Activated T-helper 17 cell treated with anti-CD3 and anti-CD28 coated beads, Interleukin-2, amount 50 U/mL, for 72 hours (primary cell): ENCODE measurements at regions not wholly inside any gene's neighbourhood (a gene's known extent, or its start where the extent isn't known, plus 50 kb on each side); places are given as distances from the start of the nearest gene placed in this dataset.

Experiments used
- ATAC-seq: fragments of 150-1000 bp; cut with Tn5 transposase; replicated peaks from 2 replicates; pipeline ENCODE4 v1.10.0; 2021; ENCODE audit warnings: mild to moderate bottlenecking, moderate library complexity
- H3K27ac Mint-ChIP-seq: one replicate; pipeline ENCODE4 v1.8.0; 2022; ENCODE audit warnings: mixed read lengths
- H3K27me3 Mint-ChIP-seq: one replicate; pipeline ENCODE4 v1.8.0; 2022; ENCODE audit warnings: mixed read lengths
- H3K36me3 Mint-ChIP-seq: one replicate; pipeline ENCODE4 v1.8.0; 2022; ENCODE audit warnings: low read depth, mild to moderate bottlenecking, mixed read lengths
- H3K4me1 Mint-ChIP-seq: one replicate; pipeline ENCODE4 v1.8.0; 2022; ENCODE audit warnings: mixed read lengths
- H3K4me3 Mint-ChIP-seq: one replicate; pipeline ENCODE4 v1.8.0; 2022; ENCODE audit warnings: mild to moderate bottlenecking, mixed read lengths
- H3K9me3 Mint-ChIP-seq: one replicate; pipeline ENCODE4 v1.8.0; 2022; ENCODE audit warnings: mixed read lengths

GRCh38 chr16:65644821-65645220 lies 523.0 kb upstream of the CDH11 start:
- H3K36me3 Mint-ChIP-seq: no peaks in the 10 kb centered on the region
- H3K4me1 Mint-ChIP-seq: no peaks in the 10 kb centered on the region
- no peak overlapping the region for H3K4me3 Mint-ChIP-seq
- H3K9me3 Mint-ChIP-seq: peaks cover 14% of the 10 kb centered on the region
- H3K27ac Mint-ChIP-seq: no peak overlapping the region
- ATAC-seq: no peak
- H3K27me3 Mint-ChIP-seq: no peaks in the 10 kb centered on the region

DNA sequence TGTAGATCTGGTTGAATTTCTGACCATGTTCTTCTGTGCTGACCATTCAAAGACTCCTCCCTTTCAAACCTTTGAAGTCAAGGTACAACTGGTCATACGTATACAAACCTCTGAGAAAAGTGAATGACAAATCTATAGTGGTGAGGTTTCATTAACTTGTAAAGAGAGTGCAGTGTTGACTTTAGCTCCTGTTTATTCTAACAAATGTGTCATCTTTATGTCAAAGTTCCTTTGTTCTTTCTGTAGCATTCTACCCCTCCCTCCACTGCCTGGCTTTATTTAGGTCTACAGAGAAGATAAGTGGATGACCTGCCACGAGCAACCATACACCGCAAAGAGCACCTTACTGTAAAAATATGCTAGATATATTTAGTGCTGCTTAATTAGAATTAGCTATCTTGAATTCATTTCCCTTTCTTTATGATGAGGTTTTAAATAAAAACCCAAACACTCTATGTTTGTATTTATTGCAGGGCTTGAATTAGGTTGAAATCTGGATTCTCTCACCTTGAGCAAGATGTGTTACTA lies 520.0 kb upstream of the CDH11 start:
- Mint-ChIP-seq H3K36me3 (no peaks in the 10 kb centered on the region), H3K4me3 (no peak overlapping the region), H3K4me1 (no peaks in the 10 kb centered on the region), H3K27me3 (no peaks in the 10 kb centered on the region), H3K27ac (no peak overlapping the region), H3K9me3 (peaks cover 15% of the 10 kb centered on the region)
- ATAC-seq: no peak

DNA sequence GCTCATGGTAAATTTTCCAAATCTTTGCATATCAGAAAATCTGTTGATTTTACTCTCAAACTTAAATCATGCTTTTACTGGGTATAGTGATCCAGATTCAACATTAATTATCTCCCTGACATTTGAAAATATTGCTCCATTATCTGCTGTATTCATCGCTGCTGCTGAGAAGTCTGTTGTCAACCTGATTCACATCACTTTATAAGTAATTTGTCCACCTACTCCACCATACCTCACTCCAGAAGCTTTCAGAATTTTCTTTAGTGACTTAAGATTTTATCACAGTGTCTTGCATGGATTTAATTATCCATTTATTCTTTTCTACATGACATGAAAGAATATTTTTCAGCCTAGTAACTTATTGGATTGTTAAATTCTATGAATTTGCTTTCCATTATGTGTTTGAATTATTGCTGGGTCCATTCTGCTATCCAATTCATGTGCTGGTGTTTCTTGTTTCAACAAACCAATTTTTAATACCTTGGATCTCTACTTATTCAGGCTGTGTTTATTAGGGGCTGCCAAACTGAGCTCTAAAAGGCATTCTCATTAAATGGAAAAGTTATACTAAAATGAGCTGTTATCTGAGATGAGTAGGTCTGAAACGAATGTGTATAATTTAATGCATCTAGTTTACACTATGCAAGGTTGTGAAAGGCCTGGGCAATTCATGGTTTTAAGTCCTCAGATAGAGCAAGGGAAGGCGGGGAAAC lies 519.3 kb upstream of the CDH11 start:
- no peak for ATAC-seq
- H3K27me3 Mint-ChIP-seq: peaks cover 4% of the 10 kb centered on the region

GRCh38 chr16:65634833-65635232 lies 513.0 kb upstream of the CDH11 start:
- H3K27me3 Mint-ChIP-seq: peaks cover 8% of the 10 kb centered on the region
- H3K4me1 Mint-ChIP-seq: no peaks in the 10 kb centered on the region
- H3K36me3 Mint-ChIP-seq: no peaks in the 10 kb centered on the region
- ATAC-seq: no peak
- no peak overlapping the region for H3K4me3 Mint-ChIP-seq
- H3K9me3 Mint-ChIP-seq: peaks cover 11% of the 10 kb centered on the region
- no peak overlapping the region for H3K27ac Mint-ChIP-seq

More for the DNA sequence above, 519.3 kb upstream of the CDH11 start:
- Mint-ChIP-seq H3K9me3 (peaks cover 19% of the 10 kb centered on the region), H3K36me3 (no peaks in the 10 kb centered on the region), H3K4me3 (no peak overlapping the region), H3K27ac (no peak overlapping the region), H3K4me1 (no peaks in the 10 kb centered on the region)

DNA sequence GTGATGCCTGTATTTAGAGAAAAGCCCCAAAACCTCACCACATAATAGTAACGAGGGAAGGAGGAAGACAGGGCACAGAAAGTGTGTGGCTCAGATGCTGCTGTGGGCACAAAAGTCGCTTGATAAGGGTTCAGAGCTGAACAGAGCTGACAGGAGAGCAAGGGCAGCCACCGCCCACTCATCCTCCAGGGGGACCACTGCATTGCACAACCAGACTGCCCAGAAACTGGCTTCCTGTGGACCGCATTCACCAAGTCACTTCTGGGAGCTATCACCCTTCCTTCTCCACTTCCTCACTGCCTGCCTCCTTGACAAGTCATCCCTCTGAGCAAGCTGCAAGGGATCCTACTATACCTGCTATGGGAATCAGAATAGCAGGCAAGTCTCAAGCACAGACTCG lies 512.4 kb upstream of the CDH11 start:
- Mint-ChIP-seq H3K27ac (no peak overlapping the region), H3K27me3 (peaks cover 8% of the 10 kb centered on the region), H3K4me1 (no peaks in the 10 kb centered on the region), H3K4me3 (no peak overlapping the region), H3K9me3 (peaks cover 10% of the 10 kb centered on the region), H3K36me3 (no peaks in the 10 kb centered on the region)
- no peak for ATAC-seq

DNA sequence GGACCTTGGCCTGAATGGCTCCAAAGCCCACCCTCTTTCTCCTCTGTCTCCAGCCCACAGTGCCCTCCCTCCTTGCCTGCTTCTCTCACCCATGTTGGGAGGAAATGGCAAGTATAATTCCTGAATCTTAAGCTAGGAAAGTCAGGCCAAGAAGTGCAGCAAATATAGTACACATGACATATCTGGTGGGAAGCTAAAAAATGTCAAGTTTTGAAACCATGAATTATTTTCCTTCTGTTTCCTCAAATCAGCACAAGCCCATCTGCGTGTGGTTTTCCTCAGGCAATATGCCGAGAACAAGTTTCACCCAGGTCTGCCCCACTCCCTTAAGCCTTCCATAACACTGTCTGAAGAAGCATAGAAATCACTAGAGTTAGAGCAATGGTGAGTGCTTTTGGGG lies 502.8 kb upstream of the CDH11 start:
- Mint-ChIP-seq H3K27ac (no peak overlapping the region), H3K36me3 (no peaks in the 10 kb centered on the region), H3K4me1 (no peaks in the 10 kb centered on the region), H3K27me3 (no peaks in the 10 kb centered on the region), H3K4me3 (no peak overlapping the region), H3K9me3 (peaks cover 11% of the 10 kb centered on the region)
- no peak for ATAC-seq

GRCh38 chr16:65624229-65624628 lies 502.4 kb upstream of the CDH11 start:
- H3K9me3 Mint-ChIP-seq: peaks cover 10% of the 10 kb centered on the region
- H3K27me3 Mint-ChIP-seq: no peaks in the 10 kb centered on the region
- no peak overlapping the region for H3K4me3 Mint-ChIP-seq
- no peak overlapping the region for H3K27ac Mint-ChIP-seq
- no peak for ATAC-seq
- no peaks in the 10 kb centered on the region for H3K36me3 Mint-ChIP-seq
- no peaks in the 10 kb centered on the region for H3K4me1 Mint-ChIP-seq

- H3K4me3 Mint-ChIP-seq: no peak overlapping the region
- no peak overlapping the region for H3K27ac Mint-ChIP-seq
- no peak for ATAC-seq
- H3K27me3 Mint-ChIP-seq: no peaks in the 10 kb centered on the region
- no peaks in the 10 kb centered on the region for H3K36me3 Mint-ChIP-seq
- H3K4me1 Mint-ChIP-seq: no peaks in the 10 kb centered on the region
- peaks cover 10% of the 10 kb centered on the region for H3K9me3 Mint-ChIP-seq
Measured at GRCh38 chr16:65622871-65623270, 501.0 kb upstream of the CDH11 start.

DNA sequence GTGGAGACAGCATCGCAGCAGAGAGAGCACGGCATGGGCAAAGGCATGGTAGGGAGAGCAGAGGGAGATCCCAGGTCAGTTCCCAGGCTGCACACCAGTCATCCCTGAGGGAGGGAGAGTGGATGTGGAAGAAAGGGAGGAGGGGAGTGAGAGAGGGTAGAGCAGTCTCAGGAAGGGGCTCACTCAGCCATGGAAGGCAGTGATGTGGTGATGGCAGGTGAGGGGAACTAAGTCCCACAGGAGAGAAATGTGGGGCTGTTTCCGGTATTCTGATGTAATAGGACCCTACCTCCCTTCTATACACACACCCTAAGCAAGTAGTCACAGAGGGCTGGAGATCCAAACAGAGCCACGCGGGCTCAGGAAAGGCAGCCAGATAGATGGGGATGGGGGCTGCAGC lies 500.3 kb upstream of the CDH11 start:
- H3K27me3 Mint-ChIP-seq: no peaks in the 10 kb centered on the region
- H3K27ac Mint-ChIP-seq: no peak overlapping the region
- H3K36me3 Mint-ChIP-seq: no peaks in the 10 kb centered on the region
- ATAC-seq: no peak
- peaks cover 10% of the 10 kb centered on the region for H3K9me3 Mint-ChIP-seq
- no peaks in the 10 kb centered on the region for H3K4me1 Mint-ChIP-seq
- H3K4me3 Mint-ChIP-seq: no peak overlapping the region

DNA sequence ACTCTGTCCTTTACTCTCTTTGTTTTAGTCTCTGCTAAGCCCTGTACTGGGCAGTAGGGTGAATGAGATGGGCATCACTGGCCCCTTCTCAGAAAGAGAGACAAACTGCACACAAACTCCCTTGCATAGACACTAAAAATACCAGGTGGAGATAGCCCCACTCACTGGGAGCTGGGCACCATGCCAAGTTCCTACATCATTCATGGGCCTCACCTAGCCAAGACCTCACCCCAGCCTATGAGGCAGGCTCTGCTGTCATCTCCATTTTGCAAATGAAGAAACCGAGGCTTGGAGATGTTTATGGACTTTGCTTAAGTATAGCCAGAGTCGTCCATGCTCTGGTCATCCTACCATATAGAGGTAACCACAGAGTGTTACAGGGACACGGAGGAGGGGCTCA lies 499.8 kb upstream of the CDH11 start:
- H3K27ac Mint-ChIP-seq: no peak overlapping the region
- no peaks in the 10 kb centered on the region for H3K27me3 Mint-ChIP-seq
- peaks cover 10% of the 10 kb centered on the region for H3K9me3 Mint-ChIP-seq
- no peaks in the 10 kb centered on the region for H3K36me3 Mint-ChIP-seq
- H3K4me3 Mint-ChIP-seq: no peak overlapping the region
- ATAC-seq: no peak
- no peaks in the 10 kb centered on the region for H3K4me1 Mint-ChIP-seq

DNA sequence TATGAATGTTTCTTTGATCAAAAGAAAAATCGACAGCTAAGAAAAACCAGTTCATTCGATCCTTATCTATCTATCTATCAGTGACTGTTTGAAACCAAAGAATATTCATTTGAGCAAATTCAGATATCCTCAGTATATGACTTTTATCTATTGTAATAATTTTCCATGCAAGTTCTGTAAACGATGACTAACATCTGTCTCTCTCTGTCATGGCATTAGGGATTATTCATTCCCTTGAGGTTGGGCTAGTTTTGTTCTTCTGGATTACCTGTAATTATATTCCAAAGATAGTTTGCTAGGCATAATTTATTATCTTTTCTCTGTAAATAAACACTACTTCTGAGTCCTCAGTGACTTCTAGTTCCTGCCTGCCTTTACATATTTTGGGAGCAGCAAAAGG lies 497.7 kb upstream of the CDH11 start:
- Mint-ChIP-seq H3K9me3 (peaks cover 23% of the 10 kb centered on the region), H3K36me3 (no peaks in the 10 kb centered on the region), H3K27me3 (no peaks in the 10 kb centered on the region), H3K4me3 (no peak overlapping the region), H3K4me1 (no peaks in the 10 kb centered on the region), H3K27ac (no peak overlapping the region)
- ATAC-seq: no peak

GRCh38 chr16:65618931-65619330 lies 497.1 kb upstream of the CDH11 start:
- peaks cover 25% of the 10 kb centered on the region for H3K9me3 Mint-ChIP-seq
- no peak for ATAC-seq
- no peaks in the 10 kb centered on the region for H3K36me3 Mint-ChIP-seq
- H3K4me3 Mint-ChIP-seq: no peak overlapping the region
- no peak overlapping the region for H3K27ac Mint-ChIP-seq
- H3K27me3 Mint-ChIP-seq: no peaks in the 10 kb centered on the region
- no peaks in the 10 kb centered on the region for H3K4me1 Mint-ChIP-seq

DNA sequence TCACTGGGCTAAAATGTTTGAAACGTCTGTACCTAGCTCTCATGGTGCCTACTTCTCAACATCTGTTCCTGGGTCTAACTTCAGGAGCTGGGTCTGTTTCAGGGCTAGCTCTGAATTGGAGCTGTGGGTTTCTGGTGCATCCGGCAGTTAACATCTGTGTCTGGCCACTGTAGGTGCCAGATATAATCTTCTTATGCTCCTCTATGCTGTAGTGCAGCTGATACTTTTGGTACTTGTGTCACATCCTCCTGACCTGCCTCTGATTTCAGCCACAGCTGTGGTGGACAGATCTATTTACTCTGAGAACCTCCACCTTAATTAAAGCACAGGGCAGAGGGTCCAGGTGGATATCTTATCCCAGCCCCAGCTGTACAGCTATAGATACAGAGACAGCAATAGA lies 496.5 kb upstream of the CDH11 start:
- ATAC-seq: no peak
- Mint-ChIP-seq H3K9me3 (peaks cover 25% of the 10 kb centered on the region), H3K4me3 (no peak overlapping the region), H3K27ac (no peak overlapping the region), H3K27me3 (no peaks in the 10 kb centered on the region), H3K4me1 (no peaks in the 10 kb centered on the region), H3K36me3 (no peaks in the 10 kb centered on the region)

DNA sequence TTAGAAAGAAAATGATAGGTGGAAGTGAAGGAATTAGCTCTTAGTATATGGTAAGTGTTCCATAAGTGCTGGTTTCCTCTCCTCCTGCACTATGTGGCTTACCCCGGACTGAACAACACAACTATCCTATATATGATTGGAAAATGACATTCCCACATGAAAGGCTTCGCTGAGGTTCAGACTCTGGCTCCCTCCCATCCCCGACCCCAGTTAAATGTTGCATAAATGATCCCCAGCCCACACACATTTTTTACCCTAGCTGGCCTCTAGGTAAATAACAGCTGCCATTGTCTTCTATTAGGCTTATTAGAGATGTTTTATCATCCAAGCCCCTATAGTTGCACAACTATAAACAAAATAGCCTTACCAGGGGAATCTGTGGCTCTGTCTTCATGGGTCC lies 495.6 kb upstream of the CDH11 start:
- ATAC-seq: no peak
- H3K27ac Mint-ChIP-seq: no peak overlapping the region
- no peaks in the 10 kb centered on the region for H3K27me3 Mint-ChIP-seq
- H3K4me1 Mint-ChIP-seq: no peaks in the 10 kb centered on the region
- H3K4me3 Mint-ChIP-seq: no peak overlapping the region
- H3K9me3 Mint-ChIP-seq: peaks cover 25% of the 10 kb centered on the region
- H3K36me3 Mint-ChIP-seq: no peaks in the 10 kb centered on the region

DNA sequence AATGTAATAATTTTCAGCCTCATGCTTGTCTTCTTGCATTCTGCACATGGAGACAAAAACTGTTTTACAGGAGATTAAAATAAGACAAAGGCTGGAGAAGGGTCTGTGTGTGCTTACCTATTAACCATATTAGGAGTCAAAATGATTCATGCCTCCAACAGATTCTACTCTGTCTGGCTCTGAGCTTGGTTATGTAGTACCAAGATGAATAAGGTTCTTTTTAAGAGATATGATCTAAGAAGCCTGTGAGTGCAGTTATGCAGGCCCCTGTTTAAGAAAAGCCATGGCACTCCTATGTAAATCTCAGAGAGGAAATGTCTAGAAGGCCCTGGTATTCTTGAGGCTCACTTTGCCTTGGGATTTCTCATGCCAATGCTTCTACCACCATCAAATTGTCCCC lies 486.6 kb upstream of the CDH11 start:
- Mint-ChIP-seq H3K9me3 (peaks cover 6% of the 10 kb centered on the region), H3K27me3 (no peaks in the 10 kb centered on the region), H3K36me3 (no peaks in the 10 kb centered on the region), H3K4me3 (no peak overlapping the region), H3K27ac (no peak overlapping the region), H3K4me1 (no peaks in the 10 kb centered on the region)
- ATAC-seq: no peak

GRCh38 chr16:65604771-65605170 lies 482.9 kb upstream of the CDH11 start:
- Mint-ChIP-seq H3K4me3 (no peak overlapping the region), H3K27me3 (no peaks in the 10 kb centered on the region), H3K27ac (no peak overlapping the region), H3K9me3 (peaks cover 6% of the 10 kb centered on the region), H3K36me3 (no peaks in the 10 kb centered on the region), H3K4me1 (no peaks in the 10 kb centered on the region)
- ATAC-seq: no peak
